ENCODE measurements at regions not wholly inside any gene's neighbourhood (a gene's known extent, or its start where the extent isn't known, plus 50 kb on each side); places are given as distances from the start of the nearest gene placed in this dataset.
"Not testable (repeated sequence)": the region's sequence is repeated elsewhere in the genome, so short reads cannot be mapped to it uniquely, and the experiment has no call there.

- DNase-seq (ENCODE audit: low read depth) = no peak
Observed at GRCh38 chr12:46983959-46984841, 95.2 kb upstream of the PCED1B start.

- DNase-seq (ENCODE audit: low read depth) = no peak
Observed at GRCh38 chr12:46985816-46986215, 93.6 kb upstream of the PCED1B start.

- DNase-seq (ENCODE audit: low read depth) = not testable (repeated sequence)
Observed at GRCh38 chr12:46988122-46988521, 91.3 kb upstream of the PCED1B start.

GRCh38 chr12:46990211-46990610 is 89.2 kb upstream of the PCED1B start:
- DNase-seq (ENCODE audit: low read depth) = no peak

GRCh38 chr12:46992051-46992450 is 87.4 kb upstream of the PCED1B start:
- DNase-seq (ENCODE audit: low read depth) = not testable (repeated sequence)

- DNase-seq (ENCODE audit: low read depth) = no peak
Observed at GRCh38 chr12:46998811-46999368, 80.5 kb upstream of the PCED1B start.

GRCh38 chr12:47004634-47005033 is 74.8 kb upstream of the PCED1B start:
- peak; percentile 8 for DNase-seq (ENCODE audit: low read depth)

GRCh38 chr12:47007048-47007447 is 72.4 kb upstream of the PCED1B start:
- no peak for DNase-seq (ENCODE audit: low read depth)

- DNase-seq (ENCODE audit: low read depth) = no peak
Observed at GRCh38 chr12:47012552-47012951, 66.9 kb upstream of the PCED1B start.

- no peak for DNase-seq (ENCODE audit: low read depth)
Observed at GRCh38 chr12:47014474-47014873, 64.9 kb upstream of the PCED1B start.

- DNase-seq (ENCODE audit: low read depth) = no peak
Observed at GRCh38 chr12:47015381-47015780, 64.0 kb upstream of the PCED1B start.

- DNase-seq (ENCODE audit: low read depth) = no peak
Observed at GRCh38 chr12:47017041-47017713, 62.2 kb upstream of the PCED1B start.

- DNase-seq (ENCODE audit: low read depth) = no peak
Observed at GRCh38 chr12:47017901-47018475, 61.4 kb upstream of the PCED1B start.

GRCh38 chr12:47020211-47020821 is 59.1 kb upstream of the PCED1B start:
- DNase-seq (ENCODE audit: low read depth) = no peak

- peak; percentile 15 for DNase-seq (ENCODE audit: low read depth)
Observed at GRCh38 chr12:47021298-47021697, 58.1 kb upstream of the PCED1B start.

- DNase-seq (ENCODE audit: low read depth) = no peak
Observed at GRCh38 chr12:47022296-47022695, 57.1 kb upstream of the PCED1B start.

- no peak for DNase-seq (ENCODE audit: low read depth)
Observed at GRCh38 chr12:47023311-47023710, 56.1 kb upstream of the PCED1B start.

GRCh38 chr12:47023953-47024352 is 55.5 kb upstream of the PCED1B start:
- no peak for DNase-seq (ENCODE audit: low read depth)

- no peak for DNase-seq (ENCODE audit: low read depth)
Observed at GRCh38 chr12:47024463-47024862, 55.0 kb upstream of the PCED1B start.

- DNase-seq (ENCODE audit: low read depth) = no peak
Observed at GRCh38 chr12:47025349-47025748, 54.1 kb upstream of the PCED1B start.

- no peak for DNase-seq (ENCODE audit: low read depth)
Observed at GRCh38 chr12:47025798-47026197, 53.6 kb upstream of the PCED1B start.

- no peak for DNase-seq (ENCODE audit: low read depth)
Observed at GRCh38 chr12:47026291-47026690, 53.1 kb upstream of the PCED1B start.
